ENCODE measurements at regions not wholly inside any gene's neighbourhood (a gene's known extent, or its start where the extent isn't known, plus 50 kb on each side); places are given as distances from the start of the nearest gene placed in this dataset.
A peak's percentile ranks its signal among the peaks of the same experiment; 100 is the strongest.

GRCh38 chr2:217551252-217551899 lies 451.4 kb downstream of the TNS1 start:
- in situ Hi-C loops (cut with HindIII; ENCODE audit: extremely low pct_ligation_motif_present, low pct_unique_long_range_greater_than_20kb) = no loop called here
- Histone ChIP-seq H3K27ac (ENCODE audit: extremely low read length, insufficient read depth, low read length) (no peak overlapping the region), H3K27me3 (ENCODE audit: control insufficient read depth in 1 of 2, insufficient read depth in 2 of 2, low read length in 2 of 2) (peaks cover 0 to 14% of the 10 kb centered on the region in 2 experiments; a peak in 2 of 5 replicates), H3K4me3 (replicated peaks in 1 of 3; ENCODE audit: insufficient read depth in 1 of 3, low read depth in 2 of 3, low read length in 3 of 3) (no peak overlapping the region), H3K9me3 (ENCODE audit: low read length) (no peaks in the 10 kb centered on the region), H3K4me2 (ENCODE audit: low read depth, low read length) (no peak overlapping the region), H3K9ac (ENCODE audit: insufficient read depth, low read depth, low read length) (no peak overlapping the region), H4K20me1 (ENCODE audit: insufficient read depth, low read length) (no peaks in the 10 kb centered on the region), H3K4me1 (ENCODE audit: insufficient read depth, low read length) (no peaks in the 10 kb centered on the region), H3K79me2 (ENCODE audit: insufficient read depth, low read length) (no peaks in the 10 kb centered on the region), H2AFZ (ENCODE audit: low read length) (no peak overlapping the region), H3K36me3 (replicated peaks in 1 of 2; ENCODE audit: control insufficient read depth in 1 of 2, insufficient read depth in 2 of 2, low read length in 2 of 2) (no peaks in the 10 kb centered on the region)
- 27% methylated on average over 3 of the region's 3 CpGs for WGBS (ENCODE audit: low lambda C conversion rate)
- no peak; the same call in 1 of the 3 replicates for ATAC-seq
- intact Hi-C loops (cut with micrococcal nuclease; ENCODE audit: unreplicated experiment) = no loop called here
- BruUV-seq (replicated peaks) = no TSS peak
- ChIA-PET CTCF (ENCODE audit: low intra/inter-chr PET ratio, low total read pairs) (no interaction called here), POLR2A (no interaction called here)
- TF ChIP-seq ZNF652 (CRISPR knock-in tag; IDR thresholded peaks at IDR 0.05; ENCODE audit: borderline replicate concordance, low read depth) (no peak), SMARCE1 (IDR thresholded peaks at IDR 0.05; ENCODE audit: borderline replicate concordance) (no peak), MAFK (conservative IDR thresholded peaks at IDR 0.05 in 1 of 2, IDR thresholded peaks at IDR 0.05 in 1 of 2; ENCODE audit: low read length in 2 of 2) (0 out of 4 replicates have a peak, but pooled peaks of 1 of the 2 experiments have one; percentile 17), FOXA1 (IDR thresholded peaks at IDR 0.05) (no peak), FOXA1 (CRISPR knock-in tag; IDR thresholded peaks at IDR 0.05) (no peak), ARNT (IDR thresholded peaks at IDR 0.05) (no peak), ZNF280D (CRISPR knock-in tag; IDR thresholded peaks at IDR 0.05) (no peak), MXD3 (CRISPR knock-in tag; IDR thresholded peaks at IDR 0.05) (no peak), ZNF768 (CRISPR knock-in tag; IDR thresholded peaks at IDR 0.05) (no peak), ZBTB38 (CRISPR knock-in tag; IDR thresholded peaks at IDR 0.05) (no peak)
- peak; percentile 20 for DNase-seq (ENCODE audit: low spot score)
- FAIRE-seq = no peak
